ENCODE measurements at regions not wholly inside any gene's neighbourhood (a gene's known extent, or its start where the extent isn't known, plus 50 kb on each side); places are given as distances from the start of the nearest gene placed in this dataset.

- in situ Hi-C loops (cut with HindIII; ENCODE audit: low pct_unique_long_range_greater_than_20kb, low sequenced_read_pairs) = no loop called here
Measured at GRCh38 chr2:81061016-81061415, 756.5 kb upstream of the LRRTM1 start.

GRCh38 chr2:81050580-81051095 is 746.1 kb upstream of the LRRTM1 start:
- CTCF ChIA-PET = no interaction called here
- ATAC-seq (no peak), DNase-seq (ENCODE audit: low read depth, low spot score) (no peak)
- in situ Hi-C loops (cut with HindIII; ENCODE audit: low pct_unique_long_range_greater_than_20kb, low sequenced_read_pairs) (no loop called here), intact Hi-C loops (cut with micrococcal nuclease; ENCODE audit: unreplicated experiment) (no loop called here)
- Histone ChIP-seq H3K4me1 (ENCODE audit: control insufficient read depth, insufficient read depth, low read length) (no peaks in the 10 kb centered on the region), H3K9me3 (ENCODE audit: control insufficient read depth, insufficient read depth, low read depth, low read length) (no peaks in the 10 kb centered on the region), H3K36me3 (ENCODE audit: control insufficient read depth, insufficient read depth, low read length) (no peaks in the 10 kb centered on the region), H3K4me3 (ENCODE audit: low read depth in 2 of 2, low read length in 2 of 2) (no peak overlapping the region), H3K27ac (ENCODE audit: low read length) (no peak overlapping the region), H3K27me3 (ENCODE audit: control insufficient read depth, insufficient read depth, low read length) (no peaks in the 10 kb centered on the region)
- BruUV-seq (replicated peaks) = no TSS peak
- TF ChIP-seq CTCF (IDR thresholded peaks at IDR 0.05) = no peak
- no peak for TF ChIP-seq REST (IDR thresholded peaks at IDR 0.05; ENCODE audit: insufficient read depth in 1 of 2, low read depth in 2 of 2, low read length in 1 of 2)
- TF ChIP-seq TCF7L2 (IDR thresholded peaks at IDR 0.05; ENCODE audit: low read depth, low read length) = no peak
- TF ChIP-seq POLR2AphosphoS5 (IDR thresholded peaks at IDR 0.05; ENCODE audit: low read depth, low read length) = no peak
- TF ChIP-seq SIN3A (IDR thresholded peaks at IDR 0.05; ENCODE audit: borderline replicate concordance, insufficient read depth, low read depth, low read length) = no peak
- POLR2A ChIA-PET = no interaction called here

More at GRCh38 chr2:81061016-81061415, 756.5 kb upstream of the LRRTM1 start:
- Histone ChIP-seq H3K27me3 (ENCODE audit: control insufficient read depth, insufficient read depth, low read length) (no peaks in the 10 kb centered on the region), H3K36me3 (ENCODE audit: control insufficient read depth, insufficient read depth, low read length) (no peaks in the 10 kb centered on the region), H3K4me1 (ENCODE audit: control insufficient read depth, insufficient read depth, low read length) (no peaks in the 10 kb centered on the region), H3K27ac (ENCODE audit: low read length) (no peak overlapping the region), H3K9me3 (ENCODE audit: control insufficient read depth, insufficient read depth, low read depth, low read length) (0 out of 2 replicates have a peak, but pooled peaks cover 3% of the 10 kb centered on the region), H3K4me3 (ENCODE audit: low read depth in 2 of 2, low read length in 2 of 2) (no peak overlapping the region)
- POLR2A ChIA-PET = no interaction called here
- ATAC-seq (no peak), DNase-seq (ENCODE audit: low read depth, low spot score) (no peak)
- no TSS peak for BruUV-seq (replicated peaks)
- TF ChIP-seq POLR2AphosphoS5 (IDR thresholded peaks at IDR 0.05; ENCODE audit: low read depth, low read length) (no peak), CTCF (IDR thresholded peaks at IDR 0.05) (no peak), TCF7L2 (IDR thresholded peaks at IDR 0.05; ENCODE audit: low read depth, low read length) (no peak), SIN3A (IDR thresholded peaks at IDR 0.05; ENCODE audit: borderline replicate concordance, insufficient read depth, low read depth, low read length) (no peak), REST (IDR thresholded peaks at IDR 0.05; ENCODE audit: insufficient read depth in 1 of 2, low read depth in 2 of 2, low read length in 1 of 2) (no peak)
- CTCF ChIA-PET = no interaction called here
- intact Hi-C loops (cut with micrococcal nuclease; ENCODE audit: unreplicated experiment) = no loop called here

All from Panc1 (cell line).